Type B pancreatic cell (in vitro differentiated cells): ENCODE measurements at regions not wholly inside any gene's neighbourhood (a gene's known extent, or its start where the extent isn't known, plus 50 kb on each side); places are given as distances from the start of the nearest gene placed in this dataset.

Experiments
- DNase-seq: peaks from one replicate; pipeline ENCODE4 v3.0.0; 2021; ENCODE audit warnings: mixed read lengths; ENCODE audit not compliant: unreplicated experiment; ENCODE audit errors: extremely low spot score
- H3K27ac Mint-ChIP-seq: 2 replicates; pipeline ENCODE4 v1.8.0; 2021; ENCODE audit warnings: mild to moderate bottlenecking, mixed read lengths
- H3K27me3 Mint-ChIP-seq: 2 replicates; pipeline ENCODE4 v1.8.0; 2021; ENCODE audit warnings: mixed read lengths
- H3K36me3 Mint-ChIP-seq: 2 replicates; pipeline ENCODE4 v1.8.0; 2021; ENCODE audit warnings: mixed read lengths
- H3K4me1 Mint-ChIP-seq: one replicate; pipeline ENCODE4 v1.8.0; 2021; ENCODE audit warnings: mixed read lengths; ENCODE audit not compliant: unreplicated experiment
- H3K4me3 Mint-ChIP-seq: 2 replicates; pipeline ENCODE4 v1.8.0; 2021; ENCODE audit warnings: mild to moderate bottlenecking, mixed read lengths
- H3K9me3 Mint-ChIP-seq: 2 replicates; pipeline ENCODE4 v1.8.0; 2021; ENCODE audit warnings: mixed read lengths
- CTCF ChIP-seq: fragments of 200-600 bp; sonication (generic); conservative IDR thresholded peaks from 2 replicates; pipeline ENCODE4 v1.5.0; 2021; ENCODE audit warnings: antibody characterized with exemption, mild to moderate bottlenecking

- Mint-ChIP-seq H3K4me1 (no peaks in the 10 kb centered on the region), H3K27ac (no peak overlapping the region), H3K9me3 (no peaks in the 10 kb centered on the region), H3K36me3 (no peaks in the 10 kb centered on the region), H3K4me3 (no peak overlapping the region), H3K27me3 (no peaks in the 10 kb centered on the region)
- DNase-seq = no peak
- TF ChIP-seq CTCF = no peak
Measured at GRCh38 chr1:191890433-191891088, 267.7 kb upstream of the RGS18 start.

- no peak for DNase-seq
- Mint-ChIP-seq H3K4me3 (no peak overlapping the region), H3K27me3 (no peaks in the 10 kb centered on the region), H3K36me3 (no peaks in the 10 kb centered on the region), H3K4me1 (no peaks in the 10 kb centered on the region), H3K27ac (no peak overlapping the region), H3K9me3 (no peaks in the 10 kb centered on the region)
- TF ChIP-seq CTCF = no peak
Measured at GRCh38 chr1:191892716-191893115, 265.5 kb upstream of the RGS18 start.

- no peak for TF ChIP-seq CTCF
- no peaks in the 10 kb centered on the region for H3K36me3 Mint-ChIP-seq
- H3K4me3 Mint-ChIP-seq = no peak overlapping the region
- DNase-seq = no peak
- no peaks in the 10 kb centered on the region for H3K9me3 Mint-ChIP-seq
- H3K27me3 Mint-ChIP-seq = no peaks in the 10 kb centered on the region
- H3K27ac Mint-ChIP-seq = no peak overlapping the region
- H3K4me1 Mint-ChIP-seq = no peaks in the 10 kb centered on the region
Measured at GRCh38 chr1:191895049-191895448, 263.2 kb upstream of the RGS18 start.

GRCh38 chr1:191895462-191896058 is 262.7 kb upstream of the RGS18 start:
- no peaks in the 10 kb centered on the region for H3K36me3 Mint-ChIP-seq
- no peak overlapping the region for H3K4me3 Mint-ChIP-seq
- no peak for TF ChIP-seq CTCF
- no peaks in the 10 kb centered on the region for H3K27me3 Mint-ChIP-seq
- no peaks in the 10 kb centered on the region for H3K9me3 Mint-ChIP-seq
- no peak overlapping the region for H3K27ac Mint-ChIP-seq
- H3K4me1 Mint-ChIP-seq = no peaks in the 10 kb centered on the region
- DNase-seq = no peak

- H3K4me1 Mint-ChIP-seq = no peaks in the 10 kb centered on the region
Measured at GRCh38 chr1:191897134-191897533, 261.1 kb upstream of the RGS18 start.

More at GRCh38 chr1:191897134-191897533, 261.1 kb upstream of the RGS18 start:
- Mint-ChIP-seq H3K36me3 (no peaks in the 10 kb centered on the region), H3K27ac (no peak overlapping the region), H3K27me3 (no peaks in the 10 kb centered on the region), H3K9me3 (no peaks in the 10 kb centered on the region), H3K4me3 (no peak overlapping the region)
- no peak for DNase-seq
- no peak for TF ChIP-seq CTCF
